Colonic mucosa (tissue), 4 donors: ENCODE measurements at regions not wholly inside any gene's neighbourhood (a gene's known extent, or its start where the extent isn't known, plus 50 kb on each side); places are given as distances from the start of the nearest gene placed in this dataset.
A peak's percentile ranks its signal among the peaks of the same experiment; 100 is the strongest.

Experiments used
- DNase-seq: peaks from one replicate; pipeline ENCODE4 v3.0.0-alpha.2; 2020
- H3K27ac ChIP-seq: fragments of 200-600 bp; one replicate; pipeline ENCODE4 v1.8.0; 2021
- H3K27me3 ChIP-seq: fragments of 200-600 bp; one replicate; pipeline ENCODE4 v1.8.0; 2021
- H3K36me3 ChIP-seq: fragments of 200-600 bp; one replicate; pipeline ENCODE4 v1.8.0; 2021
- H3K4me1 ChIP-seq: fragments of 200-600 bp; one replicate; pipeline ENCODE4 v1.8.0; 2021; ENCODE audit warnings: mild to moderate bottlenecking
- H3K4me3 ChIP-seq: fragments of 200-600 bp; one replicate; pipeline ENCODE4 v1.8.0; 2021
- H3K9ac ChIP-seq, 2 donors: one replicate each; pipeline ENCODE4 v1.7.0; 2013; ENCODE audit warnings: control low read depth in 2 of 2, low read depth in 2 of 2, low read length in 2 of 2
- H3K9me3 ChIP-seq: fragments of 200-600 bp; one replicate; pipeline ENCODE4 v1.8.0; 2021
- CTCF ChIP-seq: fragments of 200-600 bp; IDR thresholded peaks from one replicate; pipeline ENCODE4 v1.8.0; 2022; ENCODE audit warnings: antibody characterized with exemption, mild to moderate bottlenecking
- intact Hi-C: fragments of 100-400 bp; cut with DNase I; formaldehyde crosslinking; loops from one replicate; pipeline ENCODE4 v1.14.1; 2022
- donor health status: healthy.
- donor health status: DM: no; HTN: no; CAD: no.
- donor health status: DM: no; HTN: no; CAD: no.

- no peaks in the 10 kb centered on the region for H3K9me3 ChIP-seq
- TF ChIP-seq CTCF = no peak
- H3K4me3 ChIP-seq = no peak overlapping the region
- no peaks in the 10 kb centered on the region for H3K36me3 ChIP-seq
- no peaks in the 10 kb centered on the region for H3K4me1 ChIP-seq
- no peak overlapping the region for H3K27ac ChIP-seq
- no peaks in the 10 kb centered on the region for H3K27me3 ChIP-seq
- intact Hi-C loops = no loop called here
- no peak for DNase-seq
- H3K9ac ChIP-seq = peak overlapping the region in 1 of 2 donors; percentile 0
Measured at GRCh38 chr10:84076540-84077195, 62.6 kb upstream of the GHITM start.

- Histone ChIP-seq H3K27ac (no peak overlapping the region), H3K27me3 (no peaks in the 10 kb centered on the region), H3K4me3 (no peak overlapping the region), H3K9ac (no peak overlapping the region), H3K4me1 (no peaks in the 10 kb centered on the region), H3K36me3 (no peaks in the 10 kb centered on the region), H3K9me3 (no peaks in the 10 kb centered on the region)
- TF ChIP-seq CTCF = no peak
- no peak for DNase-seq
- intact Hi-C loops = no loop called here
Measured at GRCh38 chr10:84077768-84078167, 61.5 kb upstream of the GHITM start.

GRCh38 chr10:84078771-84079170 is 60.5 kb upstream of the GHITM start:
- no peak overlapping the region for H3K4me3 ChIP-seq
- TF ChIP-seq CTCF = no peak
- DNase-seq = no peak
- no peak overlapping the region for H3K27ac ChIP-seq
- no peaks in the 10 kb centered on the region for H3K36me3 ChIP-seq
- intact Hi-C loops = no loop called here
- no peak overlapping the region for H3K9ac ChIP-seq
- no peaks in the 10 kb centered on the region for H3K27me3 ChIP-seq
- H3K4me1 ChIP-seq = no peaks in the 10 kb centered on the region
- no peaks in the 10 kb centered on the region for H3K9me3 ChIP-seq

GRCh38 chr10:84084342-84084741 is 55.0 kb upstream of the GHITM start:
- H3K27ac ChIP-seq = no peak overlapping the region
- no peak overlapping the region for H3K9ac ChIP-seq
- intact Hi-C loops = no loop called here
- H3K9me3 ChIP-seq = no peaks in the 10 kb centered on the region
- H3K27me3 ChIP-seq = no peaks in the 10 kb centered on the region
- no peak overlapping the region for H3K4me3 ChIP-seq
- H3K36me3 ChIP-seq = no peaks in the 10 kb centered on the region
- no peak for TF ChIP-seq CTCF
- no peaks in the 10 kb centered on the region for H3K4me1 ChIP-seq
- no peak for DNase-seq

GRCh38 chr10:84087202-84087601 is 52.1 kb upstream of the GHITM start:
- no peak overlapping the region for H3K27ac ChIP-seq
- H3K4me1 ChIP-seq = no peaks in the 10 kb centered on the region
- no peaks in the 10 kb centered on the region for H3K27me3 ChIP-seq
- intact Hi-C loops = no loop called here
- DNase-seq = no peak
- H3K9ac ChIP-seq = no peak overlapping the region
- no peak overlapping the region for H3K4me3 ChIP-seq
- no peaks in the 10 kb centered on the region for H3K36me3 ChIP-seq
- H3K9me3 ChIP-seq = no peaks in the 10 kb centered on the region
- TF ChIP-seq CTCF = no peak
